Calu3 (cell line): ENCODE measurements at regions not wholly inside any gene's neighbourhood (a gene's known extent, or its start where the extent isn't known, plus 50 kb on each side); places are given as distances from the start of the nearest gene placed in this dataset.
A peak's percentile ranks its signal among the peaks of the same experiment; 100 is the strongest.

Source experiments
- BruUV-seq: library from RNA; stranded (reverse); fragments of 400-500 nt; replicated peaks from 2 replicates; lab custom pipeline; 2021; lab: Mats Ljungman, UMichigan
- CTCF ChIA-PET: fragments of 300-600 bp; sonication (Branson Sonifier 250); formaldehyde crosslinking; loops from one replicate; lab custom pipeline; 2022; ENCODE audit warnings: antibody characterized with exemption; lab: Charles Lee
- DNase-seq: peaks from one replicate; pipeline ENCODE4 v3.0.0; 2022
- H3K27ac Mint-ChIP-seq: one replicate; pipeline ENCODE4 v1.8.0; 2022; ENCODE audit warnings: mixed read lengths; ENCODE audit not compliant: unreplicated experiment
- H3K27me3 Mint-ChIP-seq: one replicate; pipeline ENCODE4 v1.8.0; 2022; ENCODE audit warnings: mixed read lengths; ENCODE audit not compliant: unreplicated experiment
- H3K36me3 Mint-ChIP-seq: one replicate; pipeline ENCODE4 v1.8.0; 2022; ENCODE audit warnings: mild to moderate bottlenecking, moderate library complexity, mixed read lengths; ENCODE audit not compliant: insufficient read depth, unreplicated experiment
- H3K4me1 Mint-ChIP-seq: one replicate; pipeline ENCODE4 v1.8.0; 2022; ENCODE audit warnings: mild to moderate bottlenecking, low read depth, mixed read lengths; ENCODE audit not compliant: unreplicated experiment
- H3K4me3 Mint-ChIP-seq: one replicate; pipeline ENCODE4 v1.8.0; 2022; ENCODE audit warnings: mild to moderate bottlenecking, low read depth, moderate library complexity, mixed read lengths; ENCODE audit not compliant: unreplicated experiment
- H3K9me3 Mint-ChIP-seq: one replicate; pipeline ENCODE4 v1.8.0; 2022; ENCODE audit warnings: low read depth, mixed read lengths; ENCODE audit not compliant: unreplicated experiment
- CTCF ChIP-seq: fragments of 200-600 bp; IDR thresholded peaks from one replicate; pipeline ENCODE4 v1.8.0; 2022; ENCODE audit warnings: antibody characterized with exemption; ENCODE audit not compliant: unreplicated experiment
- intact Hi-C: fragments of 100-400 bp; cut with micrococcal nuclease; formaldehyde crosslinking; loops from one replicate; pipeline ENCODE4 v1.10.0; 2022; ENCODE audit not compliant: unreplicated experiment

GRCh38 chr5:89893546-89893945, 516.0 kb downstream of the CETN3 start:
- CTCF ChIA-PET = interaction anchor here (0.7 kb wide), 1 partner anchor 260 kb away, joined by 3 read pairs; no protein-coding TSS in a partner anchor
- Mint-ChIP-seq H3K4me3 (no peak overlapping the region), H3K27me3 (no peaks in the 10 kb centered on the region), H3K27ac (no peak overlapping the region), H3K36me3 (no peaks in the 10 kb centered on the region), H3K9me3 (peaks cover 13% of the 10 kb centered on the region), H3K4me1 (no peaks in the 10 kb centered on the region)
- no peak for TF ChIP-seq CTCF
- no TSS peak for BruUV-seq
- DNase-seq = no peak
- intact Hi-C loops = no loop called here

- Mint-ChIP-seq H3K4me1 (no peaks in the 10 kb centered on the region), H3K9me3 (no peaks in the 10 kb centered on the region), H3K27ac (no peak overlapping the region), H3K36me3 (no peaks in the 10 kb centered on the region), H3K4me3 (no peak overlapping the region), H3K27me3 (no peaks in the 10 kb centered on the region)
- TF ChIP-seq CTCF = no peak
- intact Hi-C loops = no loop called here
- no peak for DNase-seq
- BruUV-seq = no TSS peak
- CTCF ChIA-PET = interaction anchor here (0.7 kb wide), 1 partner anchor 1135 kb away, joined by 3 read pairs; no protein-coding TSS in a partner anchor
Observed at GRCh38 chr5:89885670-89886069, 523.9 kb downstream of the CETN3 start.

- CTCF ChIA-PET = no interaction called here
- Mint-ChIP-seq H3K36me3 (no peaks in the 10 kb centered on the region), H3K4me3 (no peak overlapping the region), H3K27me3 (no peaks in the 10 kb centered on the region), H3K4me1 (no peaks in the 10 kb centered on the region), H3K9me3 (no peaks in the 10 kb centered on the region), H3K27ac (no peak overlapping the region)
- no TSS peak for BruUV-seq
- no peak for DNase-seq
- TF ChIP-seq CTCF = no peak
- intact Hi-C loops = no loop called here
Observed at GRCh38 chr5:89883967-89884366, 525.6 kb downstream of the CETN3 start.

- H3K9me3 Mint-ChIP-seq = no peaks in the 10 kb centered on the region
- H3K36me3 Mint-ChIP-seq = peaks cover 5% of the 10 kb centered on the region
Observed at GRCh38 chr5:89878140-89879132, 531.1 kb downstream of the CETN3 start.

More at GRCh38 chr5:89878140-89879132, 531.1 kb downstream of the CETN3 start:
- H3K4me3 Mint-ChIP-seq = no peak overlapping the region
- CTCF ChIA-PET = no interaction called here
- intact Hi-C loops = no loop called here
- peaks cover 10% of the 10 kb centered on the region for H3K4me1 Mint-ChIP-seq
- BruUV-seq = no TSS peak
- TF ChIP-seq CTCF = no peak
- DNase-seq = peak; percentile 29
- H3K27me3 Mint-ChIP-seq = no peaks in the 10 kb centered on the region
- H3K27ac Mint-ChIP-seq = peak overlapping the region; percentile 51
